ENCODE measurements at regions not wholly inside any gene's neighbourhood (a gene's known extent, or its start where the extent isn't known, plus 50 kb on each side); places are given as distances from the start of the nearest gene placed in this dataset.

GRCh38 chr3:139099968-139100817 lies 55.5 kb upstream of the PRR23C start:
- no peak overlapping the region for H3K27ac ChIP-seq (ENCODE audit: extremely low read depth, low read depth, low read length)
- H2AFZ ChIP-seq (ENCODE audit: low read depth, low read length), result no peak overlapping the region
- intact Hi-C loops (cut with micrococcal nuclease), result no loop called here
- no peaks in the 10 kb centered on the region for H3K9me3 ChIP-seq (replicated peaks; ENCODE audit: control insufficient read depth, insufficient read depth, low read depth, low read length)
- ChIA-PET CTCF (ENCODE audit: low intra/inter-chr PET ratio) (no interaction called here), POLR2A (interaction anchor here (0.6 to 1.6 kb wide), 3 partner anchors 11 to 420 kb away, joined by 3 read pairs; no protein-coding TSS in a partner anchor)
- in situ Hi-C loops (cut with MboI), result loop anchor here (5.0 kb wide), 1 partner anchor 232 kb away; no protein-coding TSS in a partner anchor
- DNase-seq (ENCODE audit: extremely low read depth in 1 of 4, low spot score in 3 of 4) (no peak), ATAC-seq (no peak), FAIRE-seq (no peak)
- BruUV-seq (replicated peaks), result no TSS peak
- H4K20me1 ChIP-seq (replicated peaks; ENCODE audit: control insufficient read depth, insufficient read depth, low read length), result no peaks in the 10 kb centered on the region
- H3K79me2 ChIP-seq (ENCODE audit: control insufficient read depth, insufficient read depth, low read length), result no peaks in the 10 kb centered on the region
- no peaks in the 10 kb centered on the region; a peak in 1 of 5 replicates for H3K27me3 ChIP-seq (ENCODE audit: control insufficient read depth in 2 of 2, insufficient read depth in 2 of 2, low read length in 2 of 2)
- WGBS (ENCODE audit: insufficient coverage, low coverage, missing lambda C conversion rate), result 1% methylated on average over 5 of the region's 5 CpGs
- H3K36me3 ChIP-seq (ENCODE audit: control insufficient read depth, insufficient read depth, low read length), result no peaks in the 10 kb centered on the region
- no peaks in the 10 kb centered on the region for H3K4me1 ChIP-seq (replicated peaks in 1 of 2; ENCODE audit: control insufficient read depth in 2 of 2, insufficient read depth in 2 of 2, low read length in 2 of 2)
- TF ChIP-seq YY1 (IDR thresholded peaks at IDR 0.05; ENCODE audit: borderline replicate concordance in 1 of 3, control insufficient read depth in 1 of 3, extremely low read depth in 1 of 3, insufficient read depth in 3 of 3, insufficient read length in 1 of 3, insufficient replicate concordance in 2 of 3, low read depth in 1 of 3, low read length in 2 of 3), result no peak
- TF ChIP-seq CBFB (CRISPR knock-in tag; IDR thresholded peaks at IDR 0.05), result no peak
- no peak for TF ChIP-seq MBD1 (CRISPR knock-in tag; IDR thresholded peaks at IDR 0.05)
- TF ChIP-seq HNRNPH1 (optimal IDR thresholded peaks at IDR 0.05; ENCODE audit: low read depth, low read length), result no peak
- TF ChIP-seq PCBP2 (IDR thresholded peaks at IDR 0.05; ENCODE audit: low read depth, low read length, poor library complexity, severe bottlenecking), result no peak
- TF ChIP-seq CBX2 (IDR thresholded peaks at IDR 0.05; ENCODE audit: insufficient read depth, low read length, poor library complexity, severe bottlenecking), result no peak
- H3K4me3 ChIP-seq, result no peak overlapping the region
- no peak overlapping the region for H3K9ac ChIP-seq (ENCODE audit: insufficient read depth in 1 of 2, low read depth in 2 of 2, low read length in 2 of 2)
- H3K4me2 ChIP-seq (ENCODE audit: insufficient read depth, low read length), result no peak overlapping the region
- H3K9me1 ChIP-seq (ENCODE audit: control insufficient read depth, insufficient read depth, low read length), result no peaks in the 10 kb centered on the region
